IPS DF 6.9 (cell line): ENCODE measurements at regions not wholly inside any gene's neighbourhood (a gene's known extent, or its start where the extent isn't known, plus 50 kb on each side); places are given as distances from the start of the nearest gene placed in this dataset.
"Not testable (repeated sequence)": the region's sequence is repeated elsewhere in the genome, so short reads cannot be mapped to it uniquely, and the experiment has no call there.

Experiments
- DNase-seq: peaks from one replicate; pipeline ENCODE4 v3.0.0-alpha.2; 2013; ENCODE audit warnings: low read depth, low spot score
- H3K27ac ChIP-seq: one replicate; pipeline ENCODE4 v1.5.1; 2013; ENCODE audit warnings: low read length, control low read depth
- H3K27me3 ChIP-seq: 2 replicates; pipeline ENCODE4 v1.6.1; 2013; ENCODE audit warnings: mild to moderate bottlenecking, low read length; ENCODE audit not compliant: control insufficient read depth, insufficient read depth
- H3K36me3 ChIP-seq: 2 replicates; pipeline ENCODE4 v1.6.1; 2013; ENCODE audit warnings: low read length; ENCODE audit not compliant: control insufficient read depth, insufficient read depth
- H3K4me1 ChIP-seq: 2 replicates; pipeline ENCODE4 v1.6.1; 2013; ENCODE audit warnings: low read length; ENCODE audit not compliant: control insufficient read depth, insufficient read depth
- H3K4me3 ChIP-seq: 2 replicates; pipeline ENCODE4 v1.5.1; 2013; ENCODE audit warnings: mild to moderate bottlenecking, low read length
- H3K9me3 ChIP-seq: 2 replicates; pipeline ENCODE4 v1.6.1; 2013; ENCODE audit warnings: low read length, inconsistent platforms; ENCODE audit not compliant: control insufficient read depth, insufficient read depth
- WGBS: extraction: QIAGEN DNeasy Blood & Tissue Kit; methylation state at CpG from one replicate; pipeline ENCODE4 v1.1.7; 2013; ENCODE audit warnings: mixed read lengths, missing lambda C conversion rate; ENCODE audit not compliant: insufficient read length, insufficient coverage; 5-methylcytosine and 5-hydroxymethylcytosine counted together

DNA sequence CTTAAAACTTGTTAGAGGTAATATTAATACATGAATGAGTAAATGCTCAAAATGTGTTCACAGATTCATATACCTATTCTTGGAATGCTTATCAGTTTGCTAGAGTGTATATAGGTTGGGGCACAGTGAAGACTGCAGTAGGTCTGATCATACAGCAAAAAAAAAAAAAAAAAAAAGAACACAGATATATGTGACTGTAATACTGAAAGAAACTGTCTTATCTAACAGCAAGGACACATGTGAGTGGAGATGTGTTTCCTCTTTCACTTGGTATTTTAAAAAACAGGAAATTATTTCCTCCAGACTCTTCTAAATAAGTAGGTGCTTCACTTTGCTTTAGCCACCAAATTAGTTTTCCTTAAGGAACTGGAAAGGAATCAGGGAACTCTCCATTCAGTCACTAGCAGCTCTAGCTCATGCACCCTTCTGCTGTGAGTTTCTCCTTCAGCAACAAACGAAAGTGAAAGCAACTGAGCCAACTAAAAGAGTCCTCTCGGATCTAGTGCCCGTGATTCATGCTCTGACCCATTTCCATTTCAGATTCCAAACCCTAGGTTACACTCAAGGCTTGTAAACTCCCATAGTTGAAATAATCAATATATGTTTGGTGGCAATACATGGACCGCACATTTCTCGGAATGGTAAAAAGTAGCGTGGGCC, 98.5 kb downstream of the DSEL start:
- DNase-seq = no peak
- no peak overlapping the region for H3K4me3 ChIP-seq
- no peaks in the 10 kb centered on the region for H3K4me1 ChIP-seq
- no peaks in the 10 kb centered on the region for H3K27me3 ChIP-seq
- H3K9me3 ChIP-seq = no peaks in the 10 kb centered on the region
- WGBS = no CpG with 5 or more reads among the region's 6 CpGs
- no peaks in the 10 kb centered on the region for H3K36me3 ChIP-seq
- no peak overlapping the region for H3K27ac ChIP-seq

DNA sequence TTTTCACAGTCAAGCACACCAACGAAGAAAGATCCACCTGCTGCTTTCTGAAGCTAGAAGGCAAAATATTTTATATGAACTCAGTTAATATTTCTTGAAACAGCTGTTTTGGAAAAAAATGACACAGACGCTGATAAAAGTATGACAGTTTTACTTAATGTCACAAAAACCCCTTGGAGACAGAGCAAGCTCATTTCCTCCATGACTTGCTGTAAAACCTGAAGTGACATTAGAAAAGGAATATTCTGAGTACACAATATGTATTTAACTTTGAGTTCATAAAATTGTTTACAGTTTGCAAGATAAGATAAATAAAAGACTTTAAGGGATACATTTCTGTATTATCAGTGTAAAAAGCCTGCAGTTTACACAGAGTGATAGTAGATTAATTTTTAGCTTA, 105.4 kb downstream of the DSEL start:
- no peaks in the 10 kb centered on the region for H3K4me1 ChIP-seq
- no peak overlapping the region for H3K27ac ChIP-seq
- no peaks in the 10 kb centered on the region for H3K27me3 ChIP-seq
- DNase-seq = no peak
- H3K36me3 ChIP-seq = no peaks in the 10 kb centered on the region
- H3K9me3 ChIP-seq = no peaks in the 10 kb centered on the region
- whole genome bisulfite sequencing = no CpG with 5 or more reads among the region's 2 CpGs
- no peak overlapping the region for H3K4me3 ChIP-seq

DNA sequence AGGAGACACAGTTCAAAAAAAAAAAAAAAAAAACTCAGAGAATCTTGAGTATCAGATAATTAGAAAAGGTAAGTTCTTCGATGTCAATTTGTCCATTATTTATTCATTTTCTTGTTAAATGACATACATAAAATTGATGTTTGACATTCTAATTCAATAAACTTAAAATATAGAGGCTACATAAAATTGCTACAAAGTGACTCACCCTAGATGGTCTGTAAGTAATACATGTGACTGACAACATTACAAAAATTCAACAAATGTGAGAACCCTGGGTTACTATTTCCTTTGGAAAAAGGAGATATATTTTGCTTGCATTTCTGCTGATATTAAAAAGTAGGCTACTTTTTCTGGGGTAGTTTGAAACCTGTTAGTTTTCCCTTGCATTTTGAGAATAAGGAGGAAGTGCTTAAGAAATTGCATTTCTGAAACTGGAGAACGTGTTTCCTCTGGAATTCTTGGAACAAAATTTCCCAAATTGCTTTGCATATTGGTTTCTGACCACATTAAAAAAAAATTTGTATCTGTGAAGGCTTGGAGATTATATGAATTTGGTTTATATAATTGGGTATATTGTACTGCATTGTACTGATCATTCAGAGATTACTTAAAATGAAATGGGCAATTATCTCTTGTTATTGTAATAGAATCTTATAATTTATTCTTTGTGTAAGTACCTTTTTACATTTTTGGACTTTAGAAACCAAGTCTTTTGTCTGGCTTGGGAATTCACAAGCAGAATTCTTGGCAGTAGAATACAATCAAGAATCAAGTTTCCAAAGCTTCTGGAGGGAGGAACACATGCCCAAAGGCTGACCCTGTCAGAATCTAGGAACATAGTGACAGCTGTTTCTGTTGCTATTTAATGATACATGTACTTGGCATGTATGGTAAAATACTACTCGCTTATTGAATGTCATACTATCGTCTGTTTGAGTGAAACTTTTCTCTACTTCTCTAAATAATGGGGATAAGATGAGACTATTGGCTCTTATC, 106.1 kb downstream of the DSEL start:
- WGBS = no CpG with 5 or more reads among the region's 4 CpGs
- DNase-seq = no peak
- no peak overlapping the region for H3K4me3 ChIP-seq
- H3K27me3 ChIP-seq = no peaks in the 10 kb centered on the region
- no peaks in the 10 kb centered on the region for H3K9me3 ChIP-seq
- H3K4me1 ChIP-seq = no peaks in the 10 kb centered on the region
- no peak overlapping the region for H3K27ac ChIP-seq
- no peaks in the 10 kb centered on the region for H3K36me3 ChIP-seq

DNA sequence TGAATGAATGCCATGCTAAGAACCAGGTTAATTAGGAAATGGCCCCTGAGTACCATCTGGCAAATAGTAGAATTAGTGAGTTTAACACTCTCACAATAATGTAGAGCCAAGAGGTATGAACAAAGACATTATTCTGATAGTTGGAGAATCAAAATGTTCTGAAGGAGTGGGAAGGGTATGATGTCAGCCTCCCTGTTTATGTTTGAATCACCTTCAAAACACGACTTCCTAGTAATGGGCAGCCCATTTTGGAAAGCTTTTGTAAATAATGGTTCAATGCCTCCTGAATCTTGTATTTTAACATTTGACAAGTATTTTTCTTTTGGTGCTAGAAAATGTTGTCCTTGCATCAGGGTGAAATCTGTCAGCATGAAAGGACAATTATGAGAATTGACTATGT, 108.3 kb downstream of the DSEL start:
- Histone ChIP-seq H3K4me1 (no peaks in the 10 kb centered on the region), H3K36me3 (no peaks in the 10 kb centered on the region), H3K27me3 (no peaks in the 10 kb centered on the region), H3K4me3 (no peak overlapping the region), H3K9me3 (no peaks in the 10 kb centered on the region), H3K27ac (no peak overlapping the region)
- no CpG with 5 or more reads among the region's 1 CpG for WGBS
- DNase-seq = no peak

DNA sequence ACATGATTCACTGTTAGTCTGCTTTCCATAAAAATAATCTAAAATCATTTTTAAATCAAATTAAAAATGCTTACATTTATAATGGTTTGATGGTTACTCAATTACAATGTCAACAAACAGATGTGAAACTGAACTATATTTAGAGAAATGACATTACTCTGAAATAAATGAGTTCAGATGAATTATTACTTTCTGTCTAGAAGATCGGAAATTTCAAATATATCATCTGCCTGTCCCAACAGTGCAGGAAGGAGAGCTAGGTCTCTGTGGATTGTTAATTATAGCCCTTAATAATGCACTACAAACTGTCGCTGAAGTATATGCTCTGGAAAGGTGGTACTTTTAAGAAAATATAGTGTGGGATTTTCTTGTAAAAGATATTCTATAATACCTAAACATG, 109.8 kb downstream of the DSEL start:
- no peaks in the 10 kb centered on the region for H3K36me3 ChIP-seq
- no peaks in the 10 kb centered on the region for H3K9me3 ChIP-seq
- H3K4me3 ChIP-seq = no peak overlapping the region
- H3K4me1 ChIP-seq = no peaks in the 10 kb centered on the region
- no peak overlapping the region for H3K27ac ChIP-seq
- DNase-seq = no peak
- no CpG with 5 or more reads among the region's 2 CpGs for WGBS
- no peaks in the 10 kb centered on the region for H3K27me3 ChIP-seq

DNA sequence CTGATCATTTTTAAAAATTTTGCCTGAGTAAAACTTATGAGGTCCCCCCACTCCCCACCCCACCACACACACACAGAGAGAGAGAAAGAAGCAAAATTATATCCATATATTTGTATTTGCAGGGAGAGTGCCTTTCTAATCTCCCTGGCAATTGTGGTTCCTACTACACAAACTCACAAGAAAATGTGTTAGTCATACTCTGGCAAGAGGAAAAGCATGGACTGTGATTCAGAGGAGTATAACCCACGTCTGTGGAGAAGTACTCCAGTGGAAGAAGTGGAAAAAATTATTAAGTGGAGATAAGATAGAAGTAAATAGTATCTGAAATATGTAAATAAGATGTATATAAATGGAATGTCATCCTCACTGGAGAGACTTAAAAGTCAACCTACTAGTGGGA, 114.0 kb downstream of the DSEL start:
- Histone ChIP-seq H3K9me3 (no peaks in the 10 kb centered on the region), H3K36me3 (no peaks in the 10 kb centered on the region), H3K27me3 (no peaks in the 10 kb centered on the region), H3K4me1 (no peaks in the 10 kb centered on the region), H3K4me3 (no peak overlapping the region), H3K27ac (no peak overlapping the region)
- DNase-seq = no peak
- no CpG with 5 or more reads among the region's 1 CpG for WGBS

DNA sequence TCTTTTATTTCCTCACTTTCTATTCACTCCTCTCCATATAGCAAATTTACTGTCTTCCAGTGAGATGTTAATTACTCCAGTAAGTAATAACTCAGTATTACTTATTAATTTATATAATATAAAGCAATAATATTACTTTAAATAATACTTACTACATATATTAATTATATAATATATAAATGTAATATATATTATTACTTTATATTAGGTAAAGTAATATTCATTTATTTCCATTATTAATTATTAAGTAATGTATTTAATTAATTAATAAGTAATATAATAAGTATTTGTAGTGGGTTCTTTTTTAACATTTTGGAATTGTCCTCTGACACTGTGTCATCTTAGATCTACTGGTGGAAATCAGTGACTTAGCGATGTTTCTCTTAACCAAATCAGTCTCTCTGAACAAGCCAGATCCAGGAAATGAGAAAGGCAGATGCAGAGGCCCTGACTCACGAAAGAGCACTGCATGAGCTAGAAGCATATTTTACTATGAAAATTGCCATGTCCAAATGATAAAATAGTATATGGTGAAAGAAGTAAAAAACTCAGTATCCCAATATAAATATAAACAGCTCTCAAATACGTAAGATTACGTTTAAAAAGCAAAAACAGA, 115.9 kb downstream of the DSEL start:
- Histone ChIP-seq H3K4me3 (no peak overlapping the region), H3K36me3 (no peaks in the 10 kb centered on the region), H3K9me3 (no peaks in the 10 kb centered on the region), H3K27ac (no peak overlapping the region), H3K27me3 (no peaks in the 10 kb centered on the region), H3K4me1 (no peaks in the 10 kb centered on the region)
- WGBS = no CpG with 5 or more reads among the region's 4 CpGs
- DNase-seq = no peak

DNA sequence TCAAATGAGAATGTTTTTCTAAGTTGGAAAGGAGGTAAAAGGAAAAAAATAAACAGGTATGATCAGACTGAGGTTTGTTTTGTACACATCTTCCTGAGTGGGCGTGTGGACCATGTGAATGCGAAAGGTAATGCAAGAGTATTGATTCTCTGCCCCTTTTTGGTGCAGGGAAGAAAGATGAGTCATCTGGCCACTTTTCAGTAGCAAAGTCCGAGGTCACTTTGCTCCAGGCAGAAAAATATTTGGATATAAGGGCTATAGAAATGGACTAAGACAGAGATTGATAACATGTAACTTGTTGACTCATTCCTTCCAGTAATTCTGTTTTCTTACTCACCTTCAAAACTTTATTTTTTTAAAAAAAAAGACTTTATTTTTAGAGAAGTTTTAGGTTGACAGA, 130.5 kb downstream of the DSEL start:
- DNase-seq = no peak
- WGBS = no CpG with 5 or more reads among the region's 3 CpGs
- Histone ChIP-seq H3K9me3 (no peaks in the 10 kb centered on the region), H3K36me3 (no peaks in the 10 kb centered on the region), H3K4me3 (no peak overlapping the region), H3K27me3 (no peaks in the 10 kb centered on the region), H3K27ac (no peak overlapping the region), H3K4me1 (no peaks in the 10 kb centered on the region)

DNA sequence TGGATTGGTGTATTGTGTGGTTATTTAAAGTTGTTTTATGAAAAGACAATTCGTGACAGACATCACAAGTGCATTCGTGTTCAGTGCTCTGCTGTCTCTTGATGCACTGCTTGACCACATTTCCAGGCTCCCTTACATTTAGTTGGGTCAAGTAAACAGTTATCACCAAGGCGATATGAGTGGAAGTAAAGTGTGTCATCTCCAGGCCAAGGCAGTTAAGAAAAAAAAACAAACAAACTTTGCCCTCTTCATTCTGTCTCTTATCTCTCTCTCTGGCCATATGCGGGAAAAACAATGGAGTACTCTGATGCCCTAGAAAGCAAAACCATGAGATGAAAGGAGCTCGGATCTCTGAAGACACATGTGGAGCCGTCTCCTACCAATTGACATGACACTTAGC, 131.1 kb downstream of the DSEL start:
- Histone ChIP-seq H3K36me3 (no peaks in the 10 kb centered on the region), H3K4me3 (no peak overlapping the region), H3K27ac (no peak overlapping the region), H3K27me3 (no peaks in the 10 kb centered on the region), H3K4me1 (no peaks in the 10 kb centered on the region), H3K9me3 (no peaks in the 10 kb centered on the region)
- WGBS = no CpG with 5 or more reads among the region's 6 CpGs
- DNase-seq = no peak

DNA sequence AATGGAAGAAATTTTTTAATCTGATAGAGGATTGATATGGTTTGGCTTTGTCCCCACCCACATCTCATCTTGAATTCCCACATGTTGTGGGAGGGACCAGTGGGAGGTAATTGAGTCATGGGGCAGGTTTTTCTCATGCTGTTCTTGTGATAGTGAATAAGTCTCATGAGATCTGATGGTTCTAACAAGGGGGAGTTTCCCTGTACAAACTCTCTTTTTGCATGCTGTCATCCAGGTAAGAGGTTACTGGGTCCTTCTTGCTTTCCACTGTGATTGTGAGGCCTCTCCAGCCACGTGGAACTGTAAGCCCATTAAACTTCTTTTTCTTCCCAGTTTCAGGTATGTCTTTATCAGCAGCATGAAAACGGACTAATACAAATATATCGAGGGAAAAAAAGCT, 132.5 kb downstream of the DSEL start:
- H3K9me3 ChIP-seq, DNase-seq, H3K27ac ChIP-seq, H3K4me1 ChIP-seq, H3K27me3 ChIP-seq, H3K4me3 ChIP-seq, H3K36me3 ChIP-seq: not testable (repeated sequence)
- no CpG with 5 or more reads among the region's 3 CpGs for WGBS
